ENCODE measurements at regions not wholly inside any gene's neighbourhood (a gene's known extent, or its start where the extent isn't known, plus 50 kb on each side); places are given as distances from the start of the nearest gene placed in this dataset.

GRCh38 chr5:74501674-74502478, 138.7 kb downstream of the ENC1 start:
- Histone ChIP-seq H4K20me1 (ENCODE audit: control insufficient read depth, insufficient read depth) (no peaks in the 10 kb centered on the region), H2AFZ (ENCODE audit: control insufficient read depth, low read depth, low read length) (no peak overlapping the region), H3K27me3 (replicated peaks in 1 of 2; ENCODE audit: control insufficient read depth in 2 of 2, insufficient read depth in 2 of 2, low read length in 1 of 2) (no peaks in the 10 kb centered on the region), H3K9ac (ENCODE audit: control insufficient read depth, insufficient read depth, low read length) (no peak overlapping the region), H3K27ac (ENCODE audit: control insufficient read depth, insufficient read depth) (no peak overlapping the region), H3K9me3 (replicated peaks; ENCODE audit: control insufficient read depth, insufficient read depth, low read length) (no peaks in the 10 kb centered on the region), H3K36me3 (ENCODE audit: control insufficient read depth in 2 of 2, insufficient read depth in 2 of 2, low read length in 1 of 2) (no peaks in the 10 kb centered on the region), H3K79me2 (ENCODE audit: control insufficient read depth, insufficient read depth, low read length) (no peaks in the 10 kb centered on the region), H3K4me2 (ENCODE audit: control insufficient read depth, insufficient read depth) (no peak overlapping the region), H3K4me3 (no peak overlapping the region), H3K4me1 (ENCODE audit: control insufficient read depth, insufficient read depth, low read length) (no peaks in the 10 kb centered on the region)
- ChIA-PET POLR2A (interaction anchor here (0.6 kb wide), 1 partner anchor 27 kb away, joined by 4 read pairs; no protein-coding TSS in a partner anchor), RAD21 (ENCODE audit: unreplicated experiment) (no interaction called here), CTCF (no interaction called here), SMC1A (ENCODE audit: uncharacterized antibody, unreplicated experiment) (no interaction called here)
- WGBS (ENCODE audit: insufficient coverage, insufficient replicate concordance, low lambda C conversion rate, missing lambda C conversion rate) = 57% methylated on average over 5 of the region's 5 CpGs
- DNase-seq (ENCODE audit: low read depth, low spot score) = no peak
- in situ Hi-C loops (cut with MboI) (no loop called here), intact Hi-C loops (cut with micrococcal nuclease; ENCODE audit: unreplicated experiment) (no loop called here)
- ATAC-seq = no peak
- FAIRE-seq = no peak
- no TSS peak for BruUV-seq (replicated peaks)
- TF ChIP-seq, protein P1, sequence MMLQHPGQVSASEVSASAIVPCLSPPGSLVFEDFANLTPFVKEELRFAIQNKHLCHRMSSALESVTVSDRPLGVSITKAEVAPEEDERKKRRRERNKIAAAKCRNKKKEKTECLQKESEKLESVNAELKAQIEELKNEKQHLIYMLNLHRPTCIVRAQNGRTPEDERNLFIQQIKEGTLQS (IDR thresholded peaks at IDR 0.05; ENCODE audit: borderline replicate concordance, extremely low read depth, low read depth, low read length) = no peak
- TF ChIP-seq NFXL1 (IDR thresholded peaks at IDR 0.05; ENCODE audit: borderline replicate concordance) (no peak), ZNF207 (IDR thresholded peaks at IDR 0.05; ENCODE audit: borderline replicate concordance) (no peak), ELK1 (IDR thresholded peaks at IDR 0.05; ENCODE audit: low read depth, low read length) (no peak), ZNF384 (IDR thresholded peaks at IDR 0.05; ENCODE audit: borderline replicate concordance, low read depth, low read length) (no peak), EGR1 (IDR thresholded peaks at IDR 0.05; ENCODE audit: borderline replicate concordance in 1 of 2, low read depth in 2 of 2, low read length in 2 of 2) (no peak), POU2F2 (IDR thresholded peaks at IDR 0.05; ENCODE audit: borderline replicate concordance, low read depth, low read length) (no peak)
- TF ChIP-seq, protein P2, sequence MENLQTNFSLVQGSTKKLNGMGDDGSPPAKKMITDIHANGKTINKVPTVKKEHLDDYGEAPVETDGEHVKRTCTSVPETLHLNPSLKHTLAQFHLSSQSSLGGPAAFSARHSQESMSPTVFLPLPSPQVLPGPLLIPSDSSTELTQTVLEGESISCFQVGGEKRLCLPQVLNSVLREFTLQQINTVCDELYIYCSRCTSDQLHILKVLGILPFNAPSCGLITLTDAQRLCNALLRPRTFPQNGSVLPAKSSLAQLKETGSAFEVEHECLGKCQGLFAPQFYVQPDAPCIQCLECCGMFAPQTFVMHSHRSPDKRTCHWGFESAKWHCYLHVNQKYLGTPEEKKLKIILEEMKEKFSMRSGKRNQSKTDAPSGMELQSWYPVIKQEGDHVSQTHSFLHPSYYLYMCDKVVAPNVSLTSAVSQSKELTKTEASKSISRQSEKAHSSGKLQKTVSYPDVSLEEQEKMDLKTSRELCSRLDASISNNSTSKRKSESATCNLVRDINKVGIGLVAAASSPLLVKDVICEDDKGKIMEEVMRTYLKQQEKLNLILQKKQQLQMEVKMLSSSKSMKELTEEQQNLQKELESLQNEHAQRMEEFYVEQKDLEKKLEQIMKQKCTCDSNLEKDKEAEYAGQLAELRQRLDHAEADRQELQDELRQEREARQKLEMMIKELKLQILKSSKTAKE (IDR thresholded peaks at IDR 0.05; ENCODE audit: low read depth, poor library complexity, severe bottlenecking) = no peak
- TF ChIP-seq, protein P3, sequence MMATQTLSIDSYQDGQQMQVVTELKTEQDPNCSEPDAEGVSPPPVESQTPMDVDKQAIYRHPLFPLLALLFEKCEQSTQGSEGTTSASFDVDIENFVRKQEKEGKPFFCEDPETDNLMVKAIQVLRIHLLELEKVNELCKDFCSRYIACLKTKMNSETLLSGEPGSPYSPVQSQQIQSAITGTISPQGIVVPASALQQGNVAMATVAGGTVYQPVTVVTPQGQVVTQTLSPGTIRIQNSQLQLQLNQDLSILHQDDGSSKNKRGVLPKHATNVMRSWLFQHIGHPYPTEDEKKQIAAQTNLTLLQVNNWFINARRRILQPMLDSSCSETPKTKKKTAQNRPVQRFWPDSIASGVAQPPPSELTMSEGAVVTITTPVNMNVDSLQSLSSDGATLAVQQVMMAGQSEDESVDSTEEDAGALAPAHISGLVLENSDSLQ (IDR thresholded peaks at IDR 0.05) = no peak
